Motor neuron (in vitro differentiated cells): ENCODE measurements at regions not wholly inside any gene's neighbourhood (a gene's known extent, or its start where the extent isn't known, plus 50 kb on each side); places are given as distances from the start of the nearest gene placed in this dataset.

Experiments
- ATAC-seq, 8 experiments: fragments of 200-7000 bp; cut with Tn5 transposase; replicated peaks in 6 of 8; 2 replicates each; pipeline ENCODE4 v1.8.0; 2021; ENCODE audit warnings: mild to moderate bottlenecking in 8 of 8, moderate library complexity in 8 of 8
- H3K27ac ChIP-seq, 2 donors: fragments of 250-450 bp; sonication (Bioruptor Pico); 2 replicates each; pipeline ENCODE4 v1.9.0; 2021; ENCODE audit warnings: antibody characterized with exemption in 2 of 2, mild to moderate bottlenecking in 2 of 2, moderate library complexity in 1 of 2
- H3K4me1 ChIP-seq, 2 donors: fragments of 250-450 bp; sonication (Bioruptor Pico); replicated peaks in 1 of 2; 2 replicates each; pipeline ENCODE4 v1.6.1; 2021; ENCODE audit warnings: antibody characterized with exemption in 2 of 2, mild to moderate bottlenecking in 2 of 2, moderate library complexity in 1 of 2
- H3K4me3 ChIP-seq, 5 donors: fragments of 250-450 bp; sonication (Bioruptor Pico); 2 replicates each; pipeline ENCODE4 v1.9.0; 2021; ENCODE audit warnings: antibody characterized with exemption in 5 of 5, mild to moderate bottlenecking in 5 of 5, moderate library complexity in 4 of 5
- WGBS, 10 experiments: fragments of 450-650 bp; shearing (Covaris generic); methylation state at CpG; one replicate each; pipeline ENCODE4 v1.0.0; 2022; 5-methylcytosine and 5-hydroxymethylcytosine counted together
- in situ Hi-C, 9 experiments: fragments of 400-800 bp; cut with MboI; loops; one replicate each; pipeline ENCODE4 v1.15.0; 2021; ENCODE audit warnings: low sequenced_read_pairs in 9 of 9, low pct_unique_long_range_greater_than_20kb in 2 of 9; ENCODE audit not compliant: unreplicated experiment in 9 of 9

DNA sequence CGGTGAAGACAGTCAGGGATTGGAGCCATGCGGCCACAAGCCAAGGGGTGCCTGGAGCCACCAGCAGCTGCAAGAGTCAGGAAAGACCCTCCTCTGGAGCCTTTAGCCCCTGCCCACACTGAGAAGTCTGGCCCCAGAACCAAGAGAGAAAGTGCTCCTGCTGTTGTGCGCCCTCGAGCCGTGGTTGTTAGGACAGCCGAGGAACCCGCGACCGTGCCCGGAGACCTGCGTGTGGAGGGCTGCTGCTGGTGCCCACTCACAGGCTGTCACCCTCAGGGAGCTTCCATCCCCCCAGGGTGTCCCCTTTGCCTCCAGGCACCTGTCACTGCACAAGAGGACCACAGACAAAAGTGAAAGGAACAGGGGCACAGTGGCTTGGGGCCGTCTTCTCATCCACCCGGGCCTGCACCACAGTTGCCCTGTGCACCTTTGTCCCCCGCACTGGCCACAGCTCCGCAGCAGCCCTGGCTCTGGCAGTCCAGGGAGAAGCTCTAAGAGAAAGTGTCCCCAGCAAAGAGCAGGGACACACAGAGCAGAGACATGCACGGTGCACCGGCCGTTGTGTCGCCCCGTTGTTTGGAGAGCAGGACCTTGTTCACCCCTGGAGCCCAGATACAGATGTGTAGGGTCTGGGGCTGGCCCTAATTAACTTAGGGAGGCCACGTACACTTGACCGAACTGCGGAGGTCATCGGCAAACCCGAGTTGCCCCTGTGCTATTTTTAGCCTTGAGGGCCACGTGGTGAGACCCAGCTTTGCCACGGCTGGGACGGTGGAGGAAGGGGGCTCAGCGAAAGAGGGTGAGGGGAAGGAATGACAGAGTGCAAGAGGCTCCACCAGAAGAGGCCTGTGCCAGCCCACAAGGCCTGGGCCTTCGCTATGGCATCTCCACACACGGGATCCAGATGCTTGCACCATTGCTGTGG is 329.2 kb downstream of the C16orf95 start:
- no peak for ATAC-seq
- WGBS, 10 experiments, result 49 to 91% (median 87%) methylated on average over 2 to 17 of the region's 31 CpGs; no CpG with 5 or more reads in 5 of the 10 experiments
- Histone ChIP-seq H3K4me1 (peaks cover 0 to 19% of the 10 kb centered on the region in 2 donors), H3K4me3 (no peak overlapping the region), H3K27ac (no peak overlapping the region)
- in situ Hi-C loops, result no loop called here

DNA sequence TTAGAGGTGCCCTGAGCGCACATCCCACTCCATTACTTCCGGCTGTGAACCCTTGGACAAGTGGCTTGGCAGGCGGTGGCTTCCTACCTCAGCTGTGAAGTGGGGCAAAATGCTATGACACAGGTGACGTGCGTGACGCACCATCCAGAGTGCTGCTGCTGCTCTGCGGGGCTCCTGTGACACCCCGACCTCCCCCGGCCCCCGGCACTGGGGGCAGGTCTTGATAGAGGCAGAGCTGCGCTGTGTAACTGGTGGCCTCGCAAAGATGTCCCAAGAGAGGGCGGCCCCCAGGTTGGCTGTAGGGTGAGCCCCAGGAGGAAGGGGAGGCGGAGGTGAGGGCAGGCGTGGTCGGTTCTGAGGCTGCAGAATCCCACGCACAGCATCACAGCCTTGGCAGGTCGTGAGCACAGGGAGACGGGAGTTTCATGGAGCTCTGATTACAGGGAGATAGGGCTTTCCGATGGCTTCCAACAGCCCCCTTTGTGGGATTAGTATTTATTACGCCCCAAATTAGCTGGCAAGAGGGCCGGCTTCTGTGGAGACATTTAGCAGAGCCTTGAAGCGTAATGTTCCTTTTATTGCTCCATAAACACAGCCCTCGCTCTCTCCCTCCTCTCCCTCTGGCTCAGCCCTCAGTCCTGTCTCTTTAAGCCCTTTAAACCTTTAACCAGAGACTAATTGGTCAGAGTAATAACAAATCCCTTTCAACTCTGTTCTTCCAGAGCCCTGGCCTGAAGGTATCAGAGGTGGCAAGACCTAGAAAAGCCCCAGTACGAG is 328.1 kb downstream of the C16orf95 start:
- in situ Hi-C loops, result no loop called here

DNA sequence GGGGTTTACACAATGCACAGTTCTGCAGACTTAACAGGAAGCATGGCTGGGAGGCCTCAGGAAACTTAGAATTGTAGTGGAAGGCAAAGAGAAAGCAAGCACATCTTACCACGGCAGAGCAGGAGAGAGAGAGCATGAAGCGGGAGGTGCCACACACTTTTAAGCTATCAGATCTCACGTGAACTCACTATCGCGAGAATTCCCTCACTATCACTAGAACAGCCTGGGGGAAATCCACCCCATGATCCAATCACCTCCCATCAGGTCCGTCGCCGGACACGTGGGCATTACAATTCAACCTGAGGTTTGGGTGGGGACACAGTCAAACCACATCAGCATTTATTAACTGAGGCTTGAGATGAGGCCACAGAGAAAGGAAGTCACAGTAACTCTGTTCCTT is 326.7 kb downstream of the C16orf95 start:
- no peak for ATAC-seq

More for the DNA sequence above, 328.1 kb downstream of the C16orf95 start:
- ATAC-seq, result no peak
- H3K27ac ChIP-seq, result no peak overlapping the region
- no peak overlapping the region for H3K4me3 ChIP-seq
- 30 to 100% (median 60%) methylated on average over 1 to 9 of the region's 25 CpGs; no CpG with 5 or more reads in 4 of the 10 experiments for WGBS, 10 experiments
- peaks cover 0 to 17% of the 10 kb centered on the region in 2 donors for H3K4me1 ChIP-seq

DNA sequence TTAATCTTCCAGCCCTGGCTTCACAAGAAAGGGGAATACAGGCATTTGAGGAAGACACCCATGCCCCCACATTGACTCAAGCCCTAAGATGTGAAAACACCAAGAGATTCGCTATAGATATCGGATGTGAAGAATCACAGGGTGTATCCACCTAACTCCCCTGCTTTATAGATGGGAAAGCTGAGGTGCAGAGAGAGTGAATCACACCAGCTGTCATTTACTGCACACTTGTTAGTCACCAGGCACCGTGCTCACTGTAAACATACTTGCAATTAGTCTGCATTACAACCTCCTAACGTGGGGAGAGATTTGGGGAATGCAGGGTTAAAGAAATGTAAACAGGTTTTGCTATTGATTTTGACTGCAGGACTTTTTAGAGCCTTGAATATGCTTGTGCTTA is 325.5 kb downstream of the C16orf95 start:
- WGBS, 10 experiments, result 0 to 83% (median 58%) methylated on average over 1 to 4 of the region's 4 CpGs; no CpG with 5 or more reads in 4 of the 10 experiments
- Histone ChIP-seq H3K4me3 (no peak overlapping the region), H3K27ac (no peak overlapping the region), H3K4me1 (peaks cover 15 to 19% of the 10 kb centered on the region in 2 donors)
- no peak for ATAC-seq
- in situ Hi-C loops, result no loop called here

More for the DNA sequence above, 326.7 kb downstream of the C16orf95 start:
- H3K27ac ChIP-seq, result no peak overlapping the region
- in situ Hi-C loops, result no loop called here
- 47 to 96% (median 76%) methylated on average over 2 to 6 of the region's 9 CpGs; no CpG with 5 or more reads in 3 of the 10 experiments for WGBS, 10 experiments
- peaks cover 12 to 15% of the 10 kb centered on the region in 2 donors for H3K4me1 ChIP-seq
- H3K4me3 ChIP-seq, result no peak overlapping the region

DNA sequence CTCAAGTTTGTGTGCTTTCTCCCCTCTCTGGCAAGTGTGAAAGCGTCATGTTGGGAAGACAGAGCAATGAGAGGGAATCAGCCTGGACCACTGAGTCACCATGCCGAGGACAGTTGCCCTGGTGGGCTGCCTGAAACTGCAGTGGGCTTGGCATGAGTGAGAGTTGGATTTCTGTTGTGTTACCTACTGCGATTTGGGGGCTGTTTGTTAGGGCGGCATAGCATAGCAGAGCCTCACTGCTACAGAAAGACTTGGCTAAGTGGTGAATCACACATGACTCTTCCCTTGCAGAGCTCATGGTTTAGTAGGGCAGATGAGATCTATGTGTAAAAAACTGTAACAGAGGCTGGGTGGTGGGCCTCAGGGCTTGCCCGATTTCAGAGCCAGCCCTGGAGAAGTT is 324.6 kb downstream of the C16orf95 start:
- Histone ChIP-seq H3K27ac (no peak overlapping the region), H3K4me3 (no peak overlapping the region), H3K4me1 (peaks cover 15 to 19% of the 10 kb centered on the region in 2 donors)
- in situ Hi-C loops, result no loop called here
- 38 to 100% (median 100%) methylated on average over 1 of the region's 5 CpGs; no CpG with 5 or more reads in 1 of the 10 experiments for WGBS, 10 experiments
- no peak for ATAC-seq

DNA sequence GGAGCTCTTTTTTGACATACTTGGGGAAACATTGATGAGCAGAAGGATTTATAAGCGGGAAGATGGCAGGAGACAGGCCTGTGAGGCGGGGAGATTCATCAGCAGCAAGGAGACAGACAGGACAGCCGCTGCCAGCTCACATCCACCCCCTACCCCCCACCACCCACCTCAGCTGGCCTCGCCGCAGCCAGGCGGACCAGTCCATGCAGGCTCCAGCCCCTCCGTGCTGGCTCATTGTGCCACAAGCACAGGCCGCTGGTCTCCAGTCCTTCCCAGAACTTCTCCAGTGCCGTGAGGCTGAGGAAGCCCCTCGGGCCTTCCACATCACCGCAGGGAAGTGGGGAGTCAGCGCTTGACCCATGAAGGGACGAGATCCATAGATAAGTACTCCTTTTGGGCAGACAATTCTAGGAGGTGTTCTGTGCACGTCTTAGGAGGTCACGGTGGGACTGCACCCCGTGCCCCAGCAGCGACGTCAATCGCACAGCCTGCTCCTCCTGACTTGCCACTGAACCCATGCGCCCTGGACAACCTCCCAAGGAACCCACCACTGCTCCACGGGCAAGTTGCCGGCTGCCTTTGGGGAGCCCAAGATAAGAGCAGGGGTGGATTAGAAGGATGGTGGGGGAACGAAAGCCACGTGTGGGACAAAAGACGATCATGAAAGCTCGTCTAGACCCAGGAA is 323.6 kb downstream of the C16orf95 start:
- WGBS, 10 experiments, result 80 to 97% (median 97%) methylated on average over 1 to 8 of the region's 26 CpGs; no CpG with 5 or more reads in 7 of the 10 experiments
- H3K4me3 ChIP-seq, result no peak overlapping the region
- ATAC-seq, result no peak
- H3K27ac ChIP-seq, result no peak overlapping the region
- in situ Hi-C loops, result no loop called here
- H3K4me1 ChIP-seq, result peaks cover 14 to 15% of the 10 kb centered on the region in 2 donors

DNA sequence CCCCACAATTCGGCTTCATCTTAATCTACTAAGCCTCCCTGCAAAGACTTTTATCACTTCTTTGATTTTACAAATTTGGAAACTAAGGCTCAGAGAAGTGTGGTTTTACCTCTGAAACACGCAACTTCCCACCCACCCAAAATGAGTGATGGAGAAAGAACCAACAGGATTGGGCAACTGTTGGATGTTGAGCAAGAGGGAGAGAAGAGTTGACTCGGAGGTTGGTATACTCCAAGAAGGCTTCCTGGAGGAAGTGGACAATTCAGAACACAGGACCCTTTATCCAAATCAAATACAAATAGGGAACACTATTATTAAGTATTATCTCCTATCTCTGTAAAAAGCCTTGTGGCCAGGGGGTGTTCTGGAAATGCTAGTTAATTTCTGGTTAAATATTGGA is 323.0 kb downstream of the C16orf95 start:
- in situ Hi-C loops, result no loop called here
- WGBS, 10 experiments, result 83 to 100% (median 93%) methylated on average over 1 to 2 of the region's 3 CpGs; no CpG with 5 or more reads in 7 of the 10 experiments
- H3K27ac ChIP-seq, result no peak overlapping the region

DNA sequence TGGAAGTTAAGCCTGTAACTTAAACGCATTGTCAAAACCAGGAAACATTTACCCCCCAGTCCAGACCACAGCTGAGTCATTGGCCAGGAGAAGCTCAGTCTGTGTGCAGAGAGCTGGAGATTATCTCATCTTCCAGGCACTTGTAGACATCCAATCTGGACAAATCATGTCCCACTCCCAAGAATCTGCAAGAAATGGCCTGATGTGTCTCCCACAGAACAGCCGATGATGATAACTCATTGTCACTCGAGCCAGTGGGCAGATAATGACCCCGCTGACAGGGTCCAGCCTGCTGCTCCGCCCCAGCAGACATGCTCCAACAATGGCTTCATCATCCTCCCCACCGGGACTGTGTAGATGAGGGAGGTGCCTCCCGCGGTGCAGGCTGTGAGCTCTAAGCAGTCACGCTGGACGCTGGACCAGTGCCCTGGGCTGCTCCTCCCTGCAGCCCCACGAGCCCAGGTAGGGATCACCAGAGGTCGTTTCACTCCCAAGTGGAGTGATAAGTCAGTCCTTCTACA is 322.5 kb downstream of the C16orf95 start:
- WGBS, 10 experiments, result 0 to 83% (median 0%) methylated on average over 1 to 7 of the region's 12 CpGs; no CpG with 5 or more reads in 1 of the 10 experiments
- Histone ChIP-seq H3K4me3 (no peak overlapping the region), H3K4me1 (peaks cover 14 to 15% of the 10 kb centered on the region in 2 donors), H3K27ac (peak overlapping the region in 1 of 2 donors; percentile 40)
- in situ Hi-C loops, result no loop called here
- peak in 7 of 8 experiments; percentile 84 to 98 (median 97) for ATAC-seq

More for the DNA sequence above, 323.0 kb downstream of the C16orf95 start:
- ATAC-seq, result no peak
- Histone ChIP-seq H3K4me1 (peaks cover 14 to 15% of the 10 kb centered on the region in 2 donors), H3K4me3 (no peak overlapping the region)

DNA sequence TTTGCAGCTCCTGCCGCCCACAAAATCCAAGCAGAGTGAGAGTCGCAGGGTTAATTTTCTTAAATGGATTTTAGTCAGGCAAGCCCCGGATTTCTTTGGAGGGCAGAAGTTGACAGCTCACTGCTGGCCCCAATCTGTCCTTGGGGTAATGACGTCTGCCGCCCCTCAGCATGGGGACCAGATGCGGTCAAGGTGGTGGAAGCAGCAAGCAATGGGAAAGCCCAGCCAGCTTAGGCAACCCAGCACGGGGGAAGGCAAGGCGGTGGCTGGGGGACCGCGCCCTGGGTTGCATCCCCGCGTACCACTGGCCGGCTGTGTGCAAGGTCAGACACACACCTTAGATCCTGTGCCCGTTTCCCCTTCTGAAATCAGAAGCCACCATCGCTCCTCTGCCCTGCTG is 321.7 kb downstream of the C16orf95 start:
- WGBS, 10 experiments, result 0 to 100% (median 56%) methylated on average over 1 to 9 of the region's 15 CpGs; no CpG with 5 or more reads in 3 of the 10 experiments
- ATAC-seq, result peak in 1 of 8 experiments; percentile 35
- Histone ChIP-seq H3K4me1 (peaks cover 14 to 15% of the 10 kb centered on the region in 2 donors), H3K27ac (no peak overlapping the region), H3K4me3 (no peak overlapping the region)
- in situ Hi-C loops, result no loop called here

DNA sequence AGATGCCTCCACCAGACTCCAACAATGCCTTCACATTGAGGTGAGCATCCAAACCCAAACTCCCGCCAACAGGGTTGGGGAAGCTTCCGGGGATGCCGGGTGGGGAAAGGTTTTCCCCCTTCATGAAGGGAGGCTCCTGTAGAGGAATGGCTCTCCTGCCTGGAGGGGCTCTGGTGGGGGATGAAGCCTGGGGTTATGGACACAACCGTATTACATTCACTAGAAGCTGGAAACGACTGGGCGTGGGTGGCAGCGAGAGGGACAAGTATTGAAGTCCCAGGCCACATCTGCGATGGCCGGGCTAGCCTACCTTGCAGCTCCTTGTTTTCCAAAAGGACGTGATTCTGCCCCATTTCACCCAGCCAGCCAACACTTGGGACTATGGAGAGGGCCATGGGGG is 321.1 kb downstream of the C16orf95 start:
- in situ Hi-C loops, result no loop called here
- H3K4me1 ChIP-seq, result peaks cover 14 to 15% of the 10 kb centered on the region in 2 donors
- H3K27ac ChIP-seq, result no peak overlapping the region
- no peak for ATAC-seq
- 20 to 100% (median 83%) methylated on average over 1 to 3 of the region's 10 CpGs; no CpG with 5 or more reads in 5 of the 10 experiments for WGBS, 10 experiments
- no peak overlapping the region for H3K4me3 ChIP-seq

DNA sequence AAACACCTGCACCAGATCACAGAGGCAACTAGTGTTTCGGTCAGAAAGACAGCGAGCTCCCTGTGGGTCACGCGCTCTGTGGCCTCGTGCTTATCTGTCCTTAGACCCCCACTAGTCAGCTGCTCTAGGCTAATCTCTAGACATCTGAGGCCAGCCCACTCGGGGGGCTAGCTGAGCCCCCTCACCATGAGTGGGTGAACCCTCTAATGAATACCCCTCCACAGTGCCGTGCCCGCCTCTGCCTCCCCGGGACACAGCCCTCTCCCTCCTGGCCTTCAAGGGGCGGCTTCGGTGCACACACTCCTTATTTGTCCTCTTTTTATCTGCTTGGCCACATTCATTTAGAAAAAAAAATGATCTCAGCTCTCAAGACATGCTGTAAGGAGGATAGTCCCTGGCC is 320.1 kb downstream of the C16orf95 start:
- 50 to 100% (median 93%) methylated on average over 1 to 4 of the region's 11 CpGs; no CpG with 5 or more reads in 6 of the 10 experiments for WGBS, 10 experiments
- Histone ChIP-seq H3K27ac (no peak overlapping the region), H3K4me1 (peaks cover 14 to 15% of the 10 kb centered on the region in 2 donors), H3K4me3 (no peak overlapping the region)
- in situ Hi-C loops, result no loop called here
- no peak for ATAC-seq
